C4-2B (cell line): ENCODE measurements at regions not wholly inside any gene's neighbourhood (a gene's known extent, or its start where the extent isn't known, plus 50 kb on each side); places are given as distances from the start of the nearest gene placed in this dataset.
A peak's percentile ranks its signal among the peaks of the same experiment; 100 is the strongest.
"Not testable (repeated sequence)": the region's sequence is repeated elsewhere in the genome, so short reads cannot be mapped to it uniquely, and the experiment has no call there.

Experiments
- H3K27ac ChIP-seq: fragments of 450-650 bp; 2 replicates; pipeline ENCODE4 v1.5.1; 2017
- CTCF ChIP-seq: fragments of 450-650 bp; conservative IDR thresholded peaks from 2 replicates; pipeline ENCODE4 v1.5.1; 2017; ENCODE audit warnings: mild to moderate bottlenecking
- ZFX ChIP-seq: fragments of 450-650 bp; IDR thresholded peaks from 2 replicates; pipeline ENCODE4 v1.6.1; 2017

GRCh38 chr16:51984395-51984794 lies 562.5 kb downstream of the TOX3 start:
- TF ChIP-seq CTCF = no peak
- TF ChIP-seq ZFX = no peak
- no peak overlapping the region for H3K27ac ChIP-seq

DNA sequence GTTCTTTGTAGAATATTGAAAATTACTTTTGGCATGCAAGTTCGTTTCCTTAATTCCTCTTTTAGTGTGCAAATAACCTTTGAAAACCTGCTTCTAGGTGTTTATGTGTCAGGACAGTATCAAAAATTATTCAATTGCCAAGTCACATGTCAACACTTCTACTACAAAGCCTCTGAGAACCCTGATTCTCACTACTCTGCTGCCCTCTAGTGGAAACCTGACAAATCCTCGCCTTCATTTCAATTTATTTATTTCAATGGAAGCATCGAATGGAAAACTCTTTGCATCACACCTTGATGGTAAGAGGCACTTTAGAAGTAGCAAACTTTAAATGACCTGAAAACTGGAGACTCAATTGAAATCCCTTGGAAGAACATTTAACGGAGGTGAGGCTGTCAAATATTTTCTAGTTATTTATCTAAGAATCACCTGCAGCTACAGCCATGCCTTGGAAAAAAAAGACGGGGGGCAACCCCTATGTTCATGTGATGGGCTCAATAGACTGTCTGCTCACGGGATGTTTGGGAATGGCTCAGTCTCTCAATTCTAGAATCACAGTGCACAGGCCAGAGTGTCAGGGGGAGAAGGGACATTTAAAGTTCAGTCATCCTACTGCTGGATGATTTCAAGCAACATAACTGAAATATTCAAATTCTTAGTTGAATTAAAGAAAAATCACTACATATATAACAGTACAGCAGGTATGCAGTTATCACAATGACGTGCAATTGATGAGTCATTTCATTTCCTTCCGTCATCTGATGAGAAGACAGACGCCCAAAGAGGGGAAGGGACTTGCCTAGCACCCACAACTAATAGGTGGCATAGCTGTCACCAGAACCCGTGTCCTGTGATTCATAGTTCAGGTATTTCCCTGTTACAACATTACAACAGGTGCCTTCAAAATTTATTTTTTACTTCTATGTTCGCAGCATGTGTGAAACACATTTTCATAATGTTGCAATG lies 563.9 kb downstream of the TOX3 start:
- TF ChIP-seq CTCF (peak; percentile 84), ZFX (no peak)
- H3K27ac ChIP-seq = no peak overlapping the region

DNA sequence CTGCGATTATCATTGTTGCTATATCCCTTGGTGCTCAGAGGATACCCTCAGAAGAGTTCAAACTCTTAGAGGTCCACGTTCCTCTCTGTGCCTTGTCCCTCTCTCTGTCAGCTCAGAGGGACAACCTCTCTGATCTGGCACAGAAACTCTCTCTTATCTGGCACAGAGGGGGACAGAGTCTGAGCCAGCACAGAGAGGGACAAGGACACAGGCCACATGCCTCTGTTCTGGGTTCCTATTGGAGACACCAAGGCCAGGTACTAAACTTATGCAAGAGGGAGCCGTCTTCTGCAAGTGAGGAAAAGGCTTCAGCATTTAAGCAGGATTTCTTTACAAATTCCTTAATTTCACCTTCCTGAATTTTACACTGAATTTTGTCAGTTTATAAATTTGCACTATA lies 565.2 kb downstream of the TOX3 start:
- no peak overlapping the region for H3K27ac ChIP-seq
- TF ChIP-seq CTCF = no peak
- no peak for TF ChIP-seq ZFX

DNA sequence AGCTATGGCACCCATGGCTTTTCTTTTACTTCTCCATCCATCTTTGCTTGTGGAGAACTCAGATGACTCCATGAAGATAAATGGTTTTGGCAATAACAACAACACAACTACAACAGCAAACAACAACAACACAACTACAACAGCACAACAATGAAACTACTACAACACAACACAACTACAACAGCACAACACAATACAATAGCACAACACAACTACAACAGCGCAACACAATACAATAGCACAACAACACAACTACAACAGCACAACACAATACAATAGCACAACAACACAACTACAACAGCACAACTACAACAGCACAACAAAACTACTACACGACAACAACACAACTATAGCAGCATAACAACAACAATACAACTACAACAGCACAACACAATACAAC lies 569.4 kb downstream of the TOX3 start:
- not testable (repeated sequence) for H3K27ac ChIP-seq

GRCh38 chr16:51971184-51971583 lies 575.8 kb downstream of the TOX3 start:
- TF ChIP-seq CTCF (peak; percentile 63), ZFX (no peak)
- H3K27ac ChIP-seq = no peak overlapping the region

GRCh38 chr16:51968749-51969148 lies 578.2 kb downstream of the TOX3 start:
- no peak overlapping the region for H3K27ac ChIP-seq
- TF ChIP-seq CTCF = no peak
- no peak for TF ChIP-seq ZFX

- TF ChIP-seq CTCF (no peak), ZFX (no peak)
- no peak overlapping the region for H3K27ac ChIP-seq
These were observed 579.3 kb downstream of the TOX3 start for GRCh38 chr16:51967646-51968045.

- TF ChIP-seq CTCF = no peak
- no peak for TF ChIP-seq ZFX
- no peak overlapping the region for H3K27ac ChIP-seq
These were observed 586.0 kb downstream of the TOX3 start for GRCh38 chr16:51960931-51961330.
